ENCODE measurements at regions not wholly inside any gene's neighbourhood (a gene's known extent, or its start where the extent isn't known, plus 50 kb on each side); places are given as distances from the start of the nearest gene placed in this dataset.

GRCh38 chr6:22888163-22888752, 318.9 kb downstream of the HDGFL1 start:
- ATAC-seq (ENCODE audit: low read depth), result no peak
- intact Hi-C loops (cut with micrococcal nuclease), result no loop called here

GRCh38 chr6:22891934-22892333, 322.6 kb downstream of the HDGFL1 start:
- Mint-ChIP-seq H3K4me1 (no peaks in the 10 kb centered on the region), H3K27ac (no peak overlapping the region), H3K9me3 (no peaks in the 10 kb centered on the region), H3K27me3 (no peaks in the 10 kb centered on the region), H3K4me3 (no peak overlapping the region), H3K36me3 (ENCODE audit: low read depth) (no peaks in the 10 kb centered on the region)
- no peak for TF ChIP-seq CTCF (IDR thresholded peaks at IDR 0.05)
- ATAC-seq (ENCODE audit: low read depth), result no peak
- intact Hi-C loops (cut with micrococcal nuclease), result no loop called here
- ChIA-PET CTCF (no interaction called here), POLR2A (no interaction called here)
- DNase-seq, result no peak

More at GRCh38 chr6:22888163-22888752, 318.9 kb downstream of the HDGFL1 start:
- no peak for TF ChIP-seq CTCF (IDR thresholded peaks at IDR 0.05)
- ChIA-PET CTCF (no interaction called here), POLR2A (no interaction called here)
- Mint-ChIP-seq H3K4me3 (no peak overlapping the region), H3K27ac (no peak overlapping the region), H3K27me3 (no peaks in the 10 kb centered on the region), H3K36me3 (ENCODE audit: low read depth) (no peaks in the 10 kb centered on the region), H3K4me1 (no peaks in the 10 kb centered on the region), H3K9me3 (peaks cover 4% of the 10 kb centered on the region)
- no peak for DNase-seq

- ChIA-PET CTCF (no interaction called here), POLR2A (no interaction called here)
- Mint-ChIP-seq H3K4me3 (no peak overlapping the region), H3K36me3 (ENCODE audit: low read depth) (no peaks in the 10 kb centered on the region), H3K27ac (no peak overlapping the region), H3K27me3 (no peaks in the 10 kb centered on the region), H3K9me3 (no peaks in the 10 kb centered on the region), H3K4me1 (no peaks in the 10 kb centered on the region)
- DNase-seq (no peak), ATAC-seq (ENCODE audit: low read depth) (no peak)
- no peak for TF ChIP-seq CTCF (IDR thresholded peaks at IDR 0.05)
- intact Hi-C loops (cut with micrococcal nuclease), result no loop called here
These were observed 323.1 kb downstream of the HDGFL1 start for GRCh38 chr6:22892452-22892851.

GRCh38 chr6:22896696-22897095, 327.3 kb downstream of the HDGFL1 start:
- ChIA-PET CTCF (no interaction called here), POLR2A (no interaction called here)
- Mint-ChIP-seq H3K36me3 (ENCODE audit: low read depth) (no peaks in the 10 kb centered on the region), H3K9me3 (no peaks in the 10 kb centered on the region), H3K27ac (no peak overlapping the region), H3K27me3 (no peaks in the 10 kb centered on the region), H3K4me1 (no peaks in the 10 kb centered on the region), H3K4me3 (no peak overlapping the region)
- DNase-seq (no peak), ATAC-seq (ENCODE audit: low read depth) (no peak)
- intact Hi-C loops (cut with micrococcal nuclease), result no loop called here
- no peak for TF ChIP-seq CTCF (IDR thresholded peaks at IDR 0.05)

GRCh38 chr6:22899426-22899825, 330.1 kb downstream of the HDGFL1 start:
- ATAC-seq (ENCODE audit: low read depth) (no peak), DNase-seq (no peak)
- H3K4me3 Mint-ChIP-seq, result no peak overlapping the region
- H3K36me3 Mint-ChIP-seq (ENCODE audit: low read depth), result no peaks in the 10 kb centered on the region
- TF ChIP-seq CTCF (IDR thresholded peaks at IDR 0.05), result no peak
- CTCF ChIA-PET, result no interaction called here
- H3K9me3 Mint-ChIP-seq, result no peaks in the 10 kb centered on the region
- H3K27me3 Mint-ChIP-seq, result no peaks in the 10 kb centered on the region
- POLR2A ChIA-PET, result no interaction called here
- intact Hi-C loops (cut with micrococcal nuclease), result no loop called here
- H3K4me1 Mint-ChIP-seq, result no peaks in the 10 kb centered on the region
- H3K27ac Mint-ChIP-seq, result no peak overlapping the region
